Neural progenitor cell (in vitro differentiated cells): ENCODE measurements at regions not wholly inside any gene's neighbourhood (a gene's known extent, or its start where the extent isn't known, plus 50 kb on each side); places are given as distances from the start of the nearest gene placed in this dataset.

ENCODE experiments used
- DNase-seq: peaks from one replicate; pipeline ENCODE4 v3.0.0-alpha.2; 2016; ENCODE audit warnings: low spot score
- H2AFZ ChIP-seq: fragments of 200-600 bp; sonication (generic); replicated peaks from 2 replicates; pipeline ENCODE4 v1.6.1; 2016; ENCODE audit warnings: antibody characterized with exemption
- H3F3A ChIP-seq: fragments of 200-600 bp; sonication (generic); 2 replicates; pipeline ENCODE4 v1.6.1; 2016; ENCODE audit warnings: antibody characterized with exemption, low read depth
- H3K27ac ChIP-seq: fragments of 200-600 bp; sonication (generic); 2 replicates; pipeline ENCODE4 v1.5.1; 2016; ENCODE audit warnings: mild to moderate bottlenecking
- H3K27me3 ChIP-seq: fragments of 200-600 bp; sonication (generic); 2 replicates; pipeline ENCODE4 v1.6.1; 2016; ENCODE audit warnings: mild to moderate bottlenecking, moderate library complexity
- H3K36me3 ChIP-seq: fragments of 200-600 bp; sonication (generic); 2 replicates; pipeline ENCODE4 v1.5.1; 2016
- H3K4me1 ChIP-seq: fragments of 200-600 bp; sonication (generic); 2 replicates; pipeline ENCODE4 v1.6.1; 2016; ENCODE audit warnings: mixed run types
- H3K4me2 ChIP-seq: fragments of 200-600 bp; sonication (generic); 2 replicates; pipeline ENCODE4 v1.6.1; 2016
- H3K4me3 ChIP-seq: fragments of 200-600 bp; sonication (generic); 2 replicates; pipeline ENCODE4 v1.5.1; 2016
- H3K79me2 ChIP-seq: fragments of 200-600 bp; sonication (generic); 2 replicates; pipeline ENCODE4 v1.6.1; 2016; ENCODE audit warnings: low read depth
- H3K9ac ChIP-seq: fragments of 200-600 bp; sonication (generic); 2 replicates; pipeline ENCODE4 v1.6.1; 2016
- H3K9me3 ChIP-seq: fragments of 200-600 bp; sonication (generic); 2 replicates; pipeline ENCODE4 v1.5.1; 2016; ENCODE audit warnings: low read depth
- H4K20me1 ChIP-seq: fragments of 200-600 bp; sonication (generic); 2 replicates; pipeline ENCODE4 v1.6.1; 2016; ENCODE audit warnings: low read depth
- H3K27ac Mint-ChIP-seq: 3 replicates; pipeline ENCODE4 v1.8.0; 2021; ENCODE audit warnings: mixed read lengths
- H3K27me3 Mint-ChIP-seq: 2 replicates; pipeline ENCODE4 v1.8.0; 2022; ENCODE audit warnings: low read depth, mild to moderate bottlenecking, inconsistent platforms, moderate library complexity, mixed read lengths; ENCODE audit not compliant: insufficient read depth
- H3K36me3 Mint-ChIP-seq: 3 replicates; pipeline ENCODE4 v1.8.0; 2021; ENCODE audit warnings: mixed read lengths
- H3K4me1 Mint-ChIP-seq: 3 replicates; pipeline ENCODE4 v1.8.0; 2021; ENCODE audit warnings: mixed read lengths
- H3K4me3 Mint-ChIP-seq: 3 replicates; pipeline ENCODE4 v1.8.0; 2021; ENCODE audit warnings: mild to moderate bottlenecking, moderate library complexity, mixed read lengths
- H3K9me3 Mint-ChIP-seq: 3 replicates; pipeline ENCODE4 v1.8.0; 2020; ENCODE audit warnings: mixed read lengths
- CTCF ChIP-seq: fragments of 200-600 bp; sonication (generic); IDR thresholded peaks from 2 replicates; pipeline ENCODE4 v1.5.1; 2017; ENCODE audit warnings: antibody characterized with exemption, mild to moderate bottlenecking
- EZH2 ChIP-seq: fragments of 200-600 bp; sonication (generic); IDR thresholded peaks from 2 replicates; pipeline ENCODE4 v1.6.1; 2017; ENCODE audit warnings: antibody characterized with exemption, mild to moderate bottlenecking, moderate library complexity
- EZH2phosphoT487 ChIP-seq: fragments of 200-600 bp; sonication (generic); IDR thresholded peaks from 2 replicates; pipeline ENCODE4 v1.6.1; 2017; ENCODE audit warnings: antibody characterized with exemption

DNA sequence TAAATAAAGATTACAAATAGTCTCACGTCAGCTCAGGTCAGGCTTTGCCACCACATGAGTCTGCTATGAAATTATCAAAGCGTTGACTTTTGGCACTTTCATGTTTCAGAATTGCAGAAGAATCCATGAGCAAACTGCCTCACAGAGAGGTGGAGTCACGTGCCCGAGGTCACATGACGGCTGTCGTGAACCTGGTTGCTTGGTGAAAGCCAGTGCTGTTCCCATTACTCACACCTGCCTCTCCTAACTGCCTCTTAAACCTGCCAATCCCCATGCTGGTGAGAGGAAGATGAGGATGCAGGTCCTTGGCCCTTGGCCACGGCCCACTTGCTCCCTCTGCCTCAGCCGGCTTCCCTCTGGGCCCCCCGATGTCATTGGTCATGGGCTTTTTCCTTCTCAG, 272.7 kb downstream of the BCL11B start:
- Histone ChIP-seq H3K27ac (no peak overlapping the region), H3K4me1 (no peaks in the 10 kb centered on the region), H3F3A (no peaks in the 10 kb centered on the region), H3K36me3 (no peaks in the 10 kb centered on the region), H3K9ac (no peak overlapping the region), H3K9me3 (no peaks in the 10 kb centered on the region), H3K4me3 (no peak overlapping the region), H3K27me3 (no peaks in the 10 kb centered on the region), H3K4me2 (no peak overlapping the region), H3K79me2 (no peaks in the 10 kb centered on the region), H2AFZ (no peak overlapping the region), H4K20me1 (no peaks in the 10 kb centered on the region)
- no peak overlapping the region for H3K27ac Mint-ChIP-seq
- H3K36me3 Mint-ChIP-seq: no peaks in the 10 kb centered on the region
- no peaks in the 10 kb centered on the region for H3K4me1 Mint-ChIP-seq
- TF ChIP-seq CTCF (no peak), EZH2phosphoT487 (no peak), EZH2 (no peak)
- no peaks in the 10 kb centered on the region for H3K9me3 Mint-ChIP-seq
- H3K27me3 Mint-ChIP-seq: no peaks in the 10 kb centered on the region
- H3K4me3 Mint-ChIP-seq: no peak overlapping the region
- DNase-seq: no peak

GRCh38 chr14:98999901-99000300, 272.1 kb downstream of the BCL11B start:
- Histone ChIP-seq H3K27me3 (no peaks in the 10 kb centered on the region), H3K79me2 (no peaks in the 10 kb centered on the region), H3K9ac (no peak overlapping the region), H4K20me1 (no peaks in the 10 kb centered on the region), H3K9me3 (no peaks in the 10 kb centered on the region), H3K4me1 (no peaks in the 10 kb centered on the region), H3K36me3 (no peaks in the 10 kb centered on the region), H3K27ac (no peak overlapping the region), H2AFZ (no peak overlapping the region), H3F3A (no peaks in the 10 kb centered on the region), H3K4me3 (no peak overlapping the region), H3K4me2 (no peak overlapping the region)
- Mint-ChIP-seq H3K36me3 (no peaks in the 10 kb centered on the region), H3K4me3 (no peak overlapping the region), H3K27ac (no peak overlapping the region), H3K4me1 (no peaks in the 10 kb centered on the region), H3K27me3 (no peaks in the 10 kb centered on the region), H3K9me3 (no peaks in the 10 kb centered on the region)
- no peak for TF ChIP-seq EZH2phosphoT487
- no peak for TF ChIP-seq EZH2
- no peak for TF ChIP-seq CTCF
- no peak for DNase-seq

DNA sequence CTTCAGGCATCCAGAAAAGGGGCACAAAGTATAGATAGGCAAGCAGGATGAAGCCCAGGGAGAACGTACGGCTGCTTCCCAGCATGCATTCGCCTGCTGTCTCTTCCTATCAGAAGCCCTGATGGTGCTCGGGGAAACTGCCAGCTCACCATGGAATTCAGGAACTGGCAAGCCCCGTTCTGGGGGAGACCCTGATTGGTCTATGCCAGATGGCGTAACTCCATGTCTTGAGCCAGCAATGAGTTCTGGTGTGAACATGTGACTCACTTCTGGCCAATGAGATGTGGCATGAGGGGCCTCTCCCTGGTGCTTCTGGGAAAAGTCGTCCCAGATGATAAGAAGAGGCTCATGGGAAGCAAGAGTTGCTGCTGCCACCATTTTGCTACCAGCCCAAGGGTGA, 270.8 kb downstream of the BCL11B start:
- H4K20me1 ChIP-seq: no peaks in the 10 kb centered on the region
- H2AFZ ChIP-seq: no peak overlapping the region
- no peak overlapping the region for H3K27ac ChIP-seq
- no peak overlapping the region for H3K4me2 ChIP-seq
- H3K4me1 ChIP-seq: no peaks in the 10 kb centered on the region
- H3K36me3 Mint-ChIP-seq: no peaks in the 10 kb centered on the region
- no peaks in the 10 kb centered on the region for H3K9me3 ChIP-seq
- H3K9me3 Mint-ChIP-seq: no peaks in the 10 kb centered on the region
- no peak for DNase-seq
- no peak overlapping the region for H3K9ac ChIP-seq
- no peak overlapping the region for H3K27ac Mint-ChIP-seq
- H3K27me3 ChIP-seq: no peaks in the 10 kb centered on the region
- no peak overlapping the region for H3K4me3 Mint-ChIP-seq
- H3K4me3 ChIP-seq: no peak overlapping the region
- no peaks in the 10 kb centered on the region for H3K36me3 ChIP-seq
- no peaks in the 10 kb centered on the region for H3K79me2 ChIP-seq
- H3K27me3 Mint-ChIP-seq: no peaks in the 10 kb centered on the region
- TF ChIP-seq EZH2phosphoT487: no peak
- TF ChIP-seq CTCF: no peak
- no peak for TF ChIP-seq EZH2
- no peaks in the 10 kb centered on the region for H3F3A ChIP-seq
- H3K4me1 Mint-ChIP-seq: no peaks in the 10 kb centered on the region

GRCh38 chr14:99003646-99004045, 268.4 kb downstream of the BCL11B start:
- DNase-seq: no peak

More at GRCh38 chr14:99003646-99004045, 268.4 kb downstream of the BCL11B start:
- H3K4me1 ChIP-seq: no peaks in the 10 kb centered on the region
- no peak overlapping the region for H3K27ac ChIP-seq
- no peak overlapping the region for H3K9ac ChIP-seq
- H3K4me1 Mint-ChIP-seq: no peaks in the 10 kb centered on the region
- no peaks in the 10 kb centered on the region for H3K27me3 ChIP-seq
- H2AFZ ChIP-seq: no peak overlapping the region
- H3K9me3 ChIP-seq: no peaks in the 10 kb centered on the region
- no peak overlapping the region for H3K4me3 Mint-ChIP-seq
- H3K79me2 ChIP-seq: no peaks in the 10 kb centered on the region
- H3K4me2 ChIP-seq: no peak overlapping the region
- H3K27me3 Mint-ChIP-seq: peaks cover 2% of the 10 kb centered on the region
- no peaks in the 10 kb centered on the region for H3K36me3 Mint-ChIP-seq
- H3K4me3 ChIP-seq: no peak overlapping the region
- H4K20me1 ChIP-seq: no peaks in the 10 kb centered on the region
- H3K27ac Mint-ChIP-seq: no peak overlapping the region
- no peak for TF ChIP-seq CTCF
- no peak for TF ChIP-seq EZH2phosphoT487
- H3K36me3 ChIP-seq: no peaks in the 10 kb centered on the region
- peaks cover under 1% of the 10 kb centered on the region for H3K9me3 Mint-ChIP-seq
- H3F3A ChIP-seq: no peaks in the 10 kb centered on the region
